GM21825 (cell line): ENCODE measurements at regions not wholly inside any gene's neighbourhood (a gene's known extent, or its start where the extent isn't known, plus 50 kb on each side); places are given as distances from the start of the nearest gene placed in this dataset.
"Not testable (repeated sequence)": the region's sequence is repeated elsewhere in the genome, so short reads cannot be mapped to it uniquely, and the experiment has no call there.

Experiments used
- ATAC-seq: cut with Tn5 transposase; IDR thresholded peaks from one replicate; pipeline ENCODE4 v1.9.1; 2021; ENCODE audit warnings: mild to moderate bottlenecking, moderate library complexity; ENCODE audit not compliant: unreplicated experiment

GRCh38 chr3:82201316-82201715 lies 439.9 kb upstream of the GBE1 start:
- no peak for ATAC-seq

- ATAC-seq = no peak
Observed at GRCh38 chr3:82198009-82198408, 436.6 kb upstream of the GBE1 start.

GRCh38 chr3:82196645-82197044 lies 435.2 kb upstream of the GBE1 start:
- no peak for ATAC-seq

GRCh38 chr3:82194870-82195269 lies 433.4 kb upstream of the GBE1 start:
- no peak for ATAC-seq

GRCh38 chr3:82186017-82186416 lies 424.6 kb upstream of the GBE1 start:
- ATAC-seq = no peak

- ATAC-seq = no peak
Observed at GRCh38 chr3:82179291-82179690, 417.8 kb upstream of the GBE1 start.

- no peak for ATAC-seq
Observed at GRCh38 chr3:82178291-82178690, 416.8 kb upstream of the GBE1 start.

GRCh38 chr3:82177774-82178173 lies 416.3 kb upstream of the GBE1 start:
- no peak for ATAC-seq

GRCh38 chr3:82165266-82165665 lies 403.8 kb upstream of the GBE1 start:
- no peak for ATAC-seq

- ATAC-seq = peak; percentile 60
Observed at GRCh38 chr3:82163907-82164520, 402.6 kb upstream of the GBE1 start.

- no peak for ATAC-seq
Observed at GRCh38 chr3:82157952-82158351, 396.5 kb upstream of the GBE1 start.

- ATAC-seq = not testable (repeated sequence)
Observed at GRCh38 chr3:82153892-82154291, 392.4 kb upstream of the GBE1 start.

GRCh38 chr3:82145742-82146141 lies 384.3 kb upstream of the GBE1 start:
- ATAC-seq = no peak

- no peak for ATAC-seq
Observed at GRCh38 chr3:82144811-82145210, 383.4 kb upstream of the GBE1 start.

GRCh38 chr3:82143661-82144412 lies 382.4 kb upstream of the GBE1 start:
- ATAC-seq = no peak

- no peak for ATAC-seq
Observed at GRCh38 chr3:82141592-82141991, 380.1 kb upstream of the GBE1 start.

- no peak for ATAC-seq
Observed at GRCh38 chr3:82137861-82138260, 376.4 kb upstream of the GBE1 start.

- ATAC-seq = no peak
Observed at GRCh38 chr3:82137050-82137449, 375.6 kb upstream of the GBE1 start.

- ATAC-seq = peak; percentile 91
Observed at GRCh38 chr3:82133070-82133606, 371.7 kb upstream of the GBE1 start.

- ATAC-seq = no peak
Observed at GRCh38 chr3:82132210-82133069, 371.0 kb upstream of the GBE1 start.

- ATAC-seq = no peak
Observed at GRCh38 chr3:82130046-82130445, 368.6 kb upstream of the GBE1 start.
